ENCODE measurements at regions not wholly inside any gene's neighbourhood (a gene's known extent, or its start where the extent isn't known, plus 50 kb on each side); places are given as distances from the start of the nearest gene placed in this dataset.

DNA sequence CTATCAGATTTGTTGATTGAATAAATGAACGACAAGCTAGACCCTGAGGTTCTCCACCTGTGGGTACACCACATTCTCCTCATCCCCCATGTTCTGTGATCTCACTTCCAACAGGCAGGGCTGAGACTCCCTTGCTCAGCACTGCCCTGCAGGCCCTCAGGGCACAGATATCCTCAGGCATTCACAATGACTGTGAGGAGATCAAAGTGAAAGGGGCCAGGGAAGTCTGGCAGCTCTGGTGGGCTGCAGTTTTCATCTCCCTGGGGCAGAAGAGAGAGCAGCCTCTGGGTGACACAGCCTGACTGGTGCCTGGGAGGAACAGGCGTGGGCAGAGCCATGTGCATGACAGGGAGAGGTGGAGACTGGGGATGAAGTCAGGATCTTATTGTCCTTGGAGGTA, 142.4 kb upstream of the C9orf72 start:
- no peak for DNase-seq
- POLR2A ChIA-PET (ENCODE audit: partially characterized antibody), result no interaction called here
- Histone ChIP-seq H3K9me3 (ENCODE audit: control insufficient read depth in 1 of 2, low read length in 2 of 2) (no peaks in the 10 kb centered on the region), H3K27ac (ENCODE audit: low read depth, low read length) (no peak overlapping the region), H3K4me3 (ENCODE audit: low read length in 2 of 2) (no peak overlapping the region), H3K36me3 (ENCODE audit: insufficient read depth, low read length) (no peaks in the 10 kb centered on the region), H3K27me3 (ENCODE audit: insufficient read depth, low read length) (no peaks in the 10 kb centered on the region), H3K4me1 (ENCODE audit: insufficient read depth, low read length) (no peaks in the 10 kb centered on the region)
- Mint-ChIP-seq H3K4me3 (no peak overlapping the region), H3K9me3 (peaks cover 0 to 4% (median 0%) of the 10 kb centered on the region in 8 donors), H3K4me1 (no peaks in the 10 kb centered on the region), H3K36me3 (no peaks in the 10 kb centered on the region), H3K27ac (no peak overlapping the region), H3K27me3 (peaks cover 7 to 11% of the 10 kb centered on the region in 2 donors)
- CTCF ChIA-PET (ENCODE audit: partially characterized antibody), result no interaction called here
- intact Hi-C loops (cut with micrococcal nuclease), result no loop called here

DNA sequence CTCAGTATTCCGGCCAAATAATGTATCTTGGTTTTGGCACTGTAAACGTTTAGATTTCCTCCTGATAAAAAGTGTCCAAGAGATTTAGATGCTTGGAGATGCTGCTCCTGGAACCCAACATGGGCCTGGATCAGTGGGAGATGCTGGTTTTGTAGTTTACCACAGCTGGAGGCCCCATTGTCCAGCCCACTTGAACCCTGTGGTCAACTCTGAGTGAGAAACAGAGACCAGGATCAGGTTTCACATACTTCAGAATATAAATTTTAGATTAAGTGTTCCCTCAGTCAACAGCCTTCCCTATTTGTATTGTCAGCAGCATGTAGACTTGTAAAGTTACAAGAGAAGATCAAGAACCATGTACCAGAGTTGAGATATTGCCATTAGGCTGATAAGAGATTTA, 144.7 kb upstream of the C9orf72 start:
- Mint-ChIP-seq H3K4me1 (no peaks in the 10 kb centered on the region), H3K9me3 (no peaks in the 10 kb centered on the region), H3K27me3 (peaks cover 9 to 10% of the 10 kb centered on the region in 2 donors), H3K4me3 (no peak overlapping the region), H3K36me3 (no peaks in the 10 kb centered on the region), H3K27ac (no peak overlapping the region)
- POLR2A ChIA-PET (ENCODE audit: partially characterized antibody), result no interaction called here
- Histone ChIP-seq H3K36me3 (ENCODE audit: insufficient read depth, low read length) (no peaks in the 10 kb centered on the region), H3K4me1 (ENCODE audit: insufficient read depth, low read length) (no peaks in the 10 kb centered on the region), H3K27me3 (ENCODE audit: insufficient read depth, low read length) (no peaks in the 10 kb centered on the region), H3K4me3 (ENCODE audit: low read length in 2 of 2) (no peak overlapping the region), H3K9me3 (ENCODE audit: control insufficient read depth in 1 of 2, low read length in 2 of 2) (no peaks in the 10 kb centered on the region), H3K27ac (ENCODE audit: low read depth, low read length) (no peak overlapping the region)
- intact Hi-C loops (cut with micrococcal nuclease), result no loop called here
- CTCF ChIA-PET (ENCODE audit: partially characterized antibody), result no interaction called here
- DNase-seq, result no peak

DNA sequence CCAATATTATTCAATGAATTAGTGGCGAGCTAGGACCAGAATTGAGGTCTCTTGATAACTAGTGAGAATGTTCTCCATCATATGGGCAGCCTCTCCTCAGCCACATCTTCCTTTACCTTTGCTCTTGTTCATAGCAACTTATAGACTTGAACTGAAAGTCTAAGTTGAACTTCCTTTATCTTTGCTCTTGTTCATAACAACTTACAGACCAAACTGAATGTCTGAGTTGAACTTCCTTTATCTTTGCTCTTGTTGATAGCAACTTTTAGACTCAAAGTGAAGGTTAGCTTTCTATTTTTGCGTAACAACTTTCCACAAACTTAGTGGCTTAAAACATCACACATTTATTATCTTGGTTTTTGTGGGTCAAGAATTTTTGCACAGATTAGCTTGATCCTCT, 146.4 kb upstream of the C9orf72 start:
- no peak overlapping the region for H3K4me3 ChIP-seq (ENCODE audit: low read length in 2 of 2)
- Mint-ChIP-seq H3K4me3 (no peak overlapping the region), H3K9me3 (no peaks in the 10 kb centered on the region), H3K4me1 (no peaks in the 10 kb centered on the region), H3K27me3 (peaks cover 9 to 10% of the 10 kb centered on the region in 2 donors), H3K36me3 (no peaks in the 10 kb centered on the region), H3K27ac (no peak overlapping the region)
- H3K36me3 ChIP-seq (ENCODE audit: insufficient read depth, low read length), result no peaks in the 10 kb centered on the region
- ChIA-PET CTCF (ENCODE audit: partially characterized antibody) (no interaction called here), POLR2A (ENCODE audit: partially characterized antibody) (no interaction called here)
- H3K27me3 ChIP-seq (ENCODE audit: insufficient read depth, low read length), result no peaks in the 10 kb centered on the region
- no peak overlapping the region for H3K27ac ChIP-seq (ENCODE audit: low read depth, low read length)
- H3K4me1 ChIP-seq (ENCODE audit: insufficient read depth, low read length), result no peaks in the 10 kb centered on the region
- no peaks in the 10 kb centered on the region for H3K9me3 ChIP-seq (ENCODE audit: control insufficient read depth in 1 of 2, low read length in 2 of 2)
- no peak for DNase-seq
- intact Hi-C loops (cut with micrococcal nuclease), result no loop called here

DNA sequence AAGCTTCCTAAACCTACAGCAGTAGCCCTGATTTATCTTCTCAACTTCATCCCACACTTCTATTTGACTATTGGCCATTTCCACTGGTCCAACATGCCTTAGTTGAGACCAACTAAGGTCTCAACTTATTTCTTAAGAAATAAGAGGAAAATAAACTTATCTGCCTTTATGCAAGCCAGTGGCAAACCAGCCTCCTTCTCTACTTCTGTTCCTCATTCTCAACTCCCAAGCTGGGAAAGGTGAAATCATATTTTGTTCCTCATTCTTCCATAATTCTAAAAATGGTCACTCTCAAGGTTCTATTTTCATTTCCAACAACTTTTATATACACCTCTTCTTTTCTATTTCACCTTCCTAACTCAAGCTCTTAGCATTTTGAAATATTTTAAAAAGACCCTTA, 149.6 kb upstream of the C9orf72 start:
- H3K27me3 ChIP-seq (ENCODE audit: insufficient read depth, low read length), result no peaks in the 10 kb centered on the region
- intact Hi-C loops (cut with micrococcal nuclease), result no loop called here
- no peaks in the 10 kb centered on the region for H3K4me1 Mint-ChIP-seq
- no peak for DNase-seq
- POLR2A ChIA-PET (ENCODE audit: partially characterized antibody), result no interaction called here
- no peaks in the 10 kb centered on the region for H3K9me3 ChIP-seq (ENCODE audit: control insufficient read depth in 1 of 2, low read length in 2 of 2)
- H3K4me3 ChIP-seq (ENCODE audit: low read length in 2 of 2), result no peak overlapping the region
- H3K36me3 ChIP-seq (ENCODE audit: insufficient read depth, low read length), result no peaks in the 10 kb centered on the region
- H3K27me3 Mint-ChIP-seq, result peaks cover 2 to 9% of the 10 kb centered on the region in 2 donors
- H3K27ac ChIP-seq (ENCODE audit: low read depth, low read length), result no peak overlapping the region
- H3K27ac Mint-ChIP-seq, result no peak overlapping the region
- H3K4me3 Mint-ChIP-seq, result no peak overlapping the region
- H3K4me1 ChIP-seq (ENCODE audit: insufficient read depth, low read length), result no peaks in the 10 kb centered on the region
- no peaks in the 10 kb centered on the region for H3K9me3 Mint-ChIP-seq
- CTCF ChIA-PET (ENCODE audit: partially characterized antibody), result no interaction called here
- H3K36me3 Mint-ChIP-seq, result no peaks in the 10 kb centered on the region

DNA sequence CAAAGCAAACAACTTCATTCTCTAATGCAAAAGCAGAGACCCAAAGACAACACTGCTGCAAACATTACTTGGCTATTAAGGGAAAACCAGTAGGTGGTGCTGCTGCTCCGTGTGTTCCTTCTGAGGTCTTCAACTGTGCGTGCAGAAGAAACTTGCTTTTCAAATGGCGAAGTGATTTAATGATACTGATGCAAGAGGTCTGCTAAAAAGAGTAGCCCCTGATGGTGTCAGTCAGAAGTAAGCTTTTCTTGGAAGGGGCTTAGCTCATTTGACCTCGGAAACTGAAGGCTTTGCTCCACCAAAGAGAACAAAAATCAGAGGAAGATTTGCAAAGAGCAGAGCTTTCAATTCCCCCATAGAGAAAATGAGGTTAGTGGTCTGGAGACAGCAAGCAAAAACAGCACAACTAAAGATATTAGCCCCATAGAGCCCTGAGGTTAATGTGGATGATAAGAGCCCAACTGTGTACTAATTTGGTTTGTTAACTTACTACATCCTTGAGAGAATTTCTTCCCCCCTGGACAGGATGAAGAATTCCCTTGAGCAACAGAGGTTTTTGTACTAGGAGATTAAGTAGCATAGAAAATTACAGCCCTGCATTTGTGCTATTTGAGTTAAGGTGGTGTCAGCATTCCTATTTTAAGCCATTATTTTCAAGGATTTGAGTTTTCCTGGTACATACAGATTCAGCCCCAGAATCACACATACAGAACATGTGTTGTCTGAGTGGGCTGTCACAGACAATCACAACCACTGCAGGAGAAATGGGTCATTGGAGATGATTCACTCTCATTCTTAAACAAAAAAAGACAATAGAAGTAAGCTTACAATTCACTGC, 153.2 kb upstream of the C9orf72 start:
- H3K27ac ChIP-seq (ENCODE audit: low read depth, low read length), result no peak overlapping the region
- H3K36me3 ChIP-seq (ENCODE audit: insufficient read depth, low read length), result no peaks in the 10 kb centered on the region
- Mint-ChIP-seq H3K36me3 (no peaks in the 10 kb centered on the region), H3K4me3 (no peak overlapping the region), H3K4me1 (no peaks in the 10 kb centered on the region), H3K27ac (no peak overlapping the region), H3K27me3 (peaks cover 2% of the 10 kb centered on the region in 2 donors), H3K9me3 (no peaks in the 10 kb centered on the region)
- peak in 4 of 5 donors; percentile 10 to 25 (median 16) for DNase-seq
- ChIA-PET POLR2A (ENCODE audit: partially characterized antibody) (no interaction called here), CTCF (ENCODE audit: partially characterized antibody) (interaction anchor here (0.8 to 0.9 kb wide), 2 partner anchors 10 to 17 kb away, joined by 3 read pairs; no protein-coding TSS in a partner anchor)
- no peaks in the 10 kb centered on the region for H3K4me1 ChIP-seq (ENCODE audit: insufficient read depth, low read length)
- no peaks in the 10 kb centered on the region for H3K9me3 ChIP-seq (ENCODE audit: control insufficient read depth in 1 of 2, low read length in 2 of 2)
- no peak overlapping the region for H3K4me3 ChIP-seq (ENCODE audit: low read length in 2 of 2)
- H3K27me3 ChIP-seq (ENCODE audit: insufficient read depth, low read length), result no peaks in the 10 kb centered on the region
- intact Hi-C loops (cut with micrococcal nuclease), result no loop called here

DNA sequence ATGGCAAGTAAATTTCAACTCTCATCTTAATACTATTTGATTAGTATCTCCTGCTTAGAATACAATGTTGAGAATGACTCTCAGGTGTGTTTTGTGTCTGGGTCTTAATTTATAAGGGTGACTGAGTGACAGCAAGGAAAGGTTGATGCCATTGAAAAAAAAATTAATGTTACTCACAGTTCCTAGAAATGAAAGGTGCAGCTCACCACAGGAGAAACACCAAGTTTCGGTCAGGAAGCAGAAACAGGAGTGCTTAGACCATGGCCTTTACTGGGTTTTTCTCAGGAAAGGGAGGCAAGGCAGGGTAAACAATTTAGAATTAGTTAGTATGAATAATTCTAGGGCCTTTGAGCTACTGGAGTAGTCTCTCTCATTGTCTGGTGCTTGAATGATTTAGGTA, 159.2 kb upstream of the C9orf72 start:
- Mint-ChIP-seq H3K4me3 (no peak overlapping the region), H3K4me1 (no peaks in the 10 kb centered on the region), H3K36me3 (no peaks in the 10 kb centered on the region), H3K27ac (no peak overlapping the region), H3K27me3 (no peaks in the 10 kb centered on the region), H3K9me3 (peaks cover 0 to 2% (median 0%) of the 10 kb centered on the region in 8 donors)
- Histone ChIP-seq H3K9me3 (ENCODE audit: control insufficient read depth in 1 of 2, low read length in 2 of 2) (no peaks in the 10 kb centered on the region), H3K27ac (ENCODE audit: low read depth, low read length) (no peak overlapping the region), H3K4me1 (ENCODE audit: insufficient read depth, low read length) (no peaks in the 10 kb centered on the region), H3K27me3 (ENCODE audit: insufficient read depth, low read length) (no peaks in the 10 kb centered on the region), H3K4me3 (ENCODE audit: low read length in 2 of 2) (no peak overlapping the region), H3K36me3 (ENCODE audit: insufficient read depth, low read length) (no peaks in the 10 kb centered on the region)
- intact Hi-C loops (cut with micrococcal nuclease), result no loop called here
- ChIA-PET CTCF (ENCODE audit: partially characterized antibody) (no interaction called here), POLR2A (ENCODE audit: partially characterized antibody) (no interaction called here)
- no peak for DNase-seq

DNA sequence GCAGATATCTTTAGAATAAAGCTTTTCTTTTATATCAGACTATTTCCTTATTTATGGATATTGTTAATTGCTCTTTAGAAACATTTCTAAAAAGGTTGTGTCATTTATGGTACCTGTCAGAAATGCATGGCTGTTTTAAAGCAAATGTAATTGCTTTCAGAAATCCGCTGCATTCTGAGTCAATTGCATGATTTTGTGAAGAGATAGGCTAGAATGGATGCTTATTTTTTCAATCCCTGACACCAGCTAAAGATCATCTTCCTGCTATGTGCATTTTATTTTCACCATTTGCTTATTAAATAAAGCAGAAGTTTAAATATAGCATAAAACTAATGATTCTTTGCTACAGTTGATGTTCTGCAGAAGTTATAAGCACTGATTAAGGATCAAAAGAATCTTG, 170.2 kb upstream of the C9orf72 start:
- no peaks in the 10 kb centered on the region for H3K36me3 Mint-ChIP-seq
- intact Hi-C loops (cut with micrococcal nuclease), result no loop called here
- H3K4me1 Mint-ChIP-seq, result no peaks in the 10 kb centered on the region
- H3K9me3 Mint-ChIP-seq, result peaks cover 0 to 9% (median 2%) of the 10 kb centered on the region in 8 donors
- H3K27ac Mint-ChIP-seq, result no peak overlapping the region
- Histone ChIP-seq H3K9me3 (ENCODE audit: control insufficient read depth in 1 of 2, low read length in 2 of 2) (no peaks in the 10 kb centered on the region), H3K27me3 (ENCODE audit: insufficient read depth, low read length) (no peaks in the 10 kb centered on the region), H3K4me3 (ENCODE audit: low read length in 2 of 2) (no peak overlapping the region), H3K4me1 (ENCODE audit: insufficient read depth, low read length) (no peaks in the 10 kb centered on the region), H3K27ac (ENCODE audit: low read depth, low read length) (no peak overlapping the region), H3K36me3 (ENCODE audit: insufficient read depth, low read length) (no peaks in the 10 kb centered on the region)
- ChIA-PET POLR2A (ENCODE audit: partially characterized antibody) (no interaction called here), CTCF (ENCODE audit: partially characterized antibody) (interaction anchor here (1.0 kb wide), 1 partner anchor 17 kb away, joined by 3 read pairs; no protein-coding TSS in a partner anchor)
- H3K27me3 Mint-ChIP-seq, result peaks cover 0 to 4% of the 10 kb centered on the region in 2 donors
- DNase-seq, result no peak
- H3K4me3 Mint-ChIP-seq, result no peak overlapping the region

Data from CD4-positive, alpha-beta memory T cell (primary cell).